GM12873 (cell line): ENCODE measurements at regions not wholly inside any gene's neighbourhood (a gene's known extent, or its start where the extent isn't known, plus 50 kb on each side); places are given as distances from the start of the nearest gene placed in this dataset.

ENCODE experiments used
- CTCF ChIP-seq: IDR thresholded peaks from 2 replicates; pipeline ENCODE4 v1.5.1; 2012; ENCODE audit warnings: low read depth, mild to moderate bottlenecking, moderate library complexity, low read length, control low read depth; ENCODE audit not compliant: insufficient read depth; ENCODE audit errors: missing control alignments

- no peak for TF ChIP-seq CTCF
Observed at GRCh38 chr3:178060407-178060806, 475.8 kb upstream of the KCNMB2 start.

DNA sequence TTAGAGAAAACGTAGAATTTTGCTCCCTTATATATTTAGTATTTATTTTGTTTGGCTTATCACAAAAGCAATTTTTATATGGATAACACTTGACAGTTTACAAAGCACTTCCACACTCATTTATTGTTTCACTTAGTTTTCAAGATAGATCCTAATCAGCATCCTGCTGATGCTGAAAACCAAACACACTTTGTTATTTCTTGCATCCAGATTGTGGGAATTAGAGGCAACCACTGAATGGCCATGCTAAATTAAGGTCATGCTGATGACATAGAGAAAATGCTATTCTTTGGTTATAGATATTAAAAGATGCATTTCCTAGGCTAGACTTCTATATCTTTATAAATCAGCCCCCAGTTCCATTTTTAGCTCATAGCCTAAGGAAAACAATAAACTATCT lies 474.1 kb upstream of the KCNMB2 start:
- TF ChIP-seq CTCF: no peak

DNA sequence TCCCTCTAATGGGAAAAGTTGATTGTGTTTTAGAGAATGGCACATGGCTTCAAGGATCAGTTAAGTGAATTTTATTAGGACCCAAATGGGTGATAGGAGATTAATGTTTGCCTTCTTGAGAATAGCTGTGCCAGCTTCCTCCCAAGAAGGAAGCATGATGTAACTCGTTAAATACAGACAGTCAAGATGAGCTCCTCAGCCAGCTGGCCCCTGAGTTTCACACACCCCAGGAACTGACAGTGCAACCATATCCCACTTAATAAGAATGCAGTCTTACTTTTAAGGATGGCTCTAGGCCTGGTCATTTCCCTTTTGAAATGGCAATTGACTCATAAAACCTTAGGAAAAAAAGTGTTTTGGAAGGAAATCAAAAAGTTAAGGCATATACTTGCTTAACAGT lies 472.8 kb upstream of the KCNMB2 start:
- no peak for TF ChIP-seq CTCF

- no peak for TF ChIP-seq CTCF
Observed at GRCh38 chr3:178067721-178068120, 468.5 kb upstream of the KCNMB2 start.

DNA sequence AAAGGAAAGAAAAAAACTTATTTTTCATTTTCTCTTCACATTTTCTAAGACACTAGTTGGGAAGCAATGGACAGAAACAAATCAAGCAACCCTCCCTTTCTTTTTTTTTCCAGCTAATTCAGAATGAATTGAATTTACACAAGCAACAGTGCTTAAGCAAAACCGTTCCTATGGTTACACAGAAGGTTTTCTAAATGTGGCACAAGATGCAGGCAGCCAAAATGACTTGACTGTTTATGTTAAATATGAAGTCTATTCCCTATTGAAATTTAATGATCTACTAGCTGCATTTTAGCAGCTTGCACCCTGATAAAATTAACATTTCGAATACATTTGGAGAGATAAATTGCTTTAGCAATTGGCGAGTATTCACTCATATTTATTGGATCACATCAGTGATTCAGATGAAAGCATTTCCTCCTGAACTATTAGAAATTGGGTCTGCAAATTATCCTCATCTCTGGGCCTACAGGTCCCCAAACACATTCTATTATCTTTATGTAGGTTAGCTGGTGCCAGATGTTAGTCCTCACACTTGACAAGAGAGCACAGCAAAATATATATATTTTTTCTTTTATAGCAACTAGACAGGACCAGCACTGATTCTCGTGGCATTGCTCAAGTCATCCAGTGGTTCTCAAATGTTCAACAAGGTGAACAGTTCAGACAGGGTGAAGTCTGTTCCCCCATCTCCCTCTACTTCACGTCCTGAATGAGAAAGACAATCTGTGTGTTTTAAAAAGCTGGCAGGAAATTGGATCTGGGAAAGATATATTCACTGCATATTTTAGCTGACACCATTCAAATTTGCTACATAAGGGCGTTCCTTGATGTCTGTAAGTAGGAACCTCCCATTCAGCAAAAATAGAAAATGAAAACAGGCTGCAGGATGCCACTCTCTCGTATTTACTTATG lies 463.6 kb upstream of the KCNMB2 start:
- no peak for TF ChIP-seq CTCF

DNA sequence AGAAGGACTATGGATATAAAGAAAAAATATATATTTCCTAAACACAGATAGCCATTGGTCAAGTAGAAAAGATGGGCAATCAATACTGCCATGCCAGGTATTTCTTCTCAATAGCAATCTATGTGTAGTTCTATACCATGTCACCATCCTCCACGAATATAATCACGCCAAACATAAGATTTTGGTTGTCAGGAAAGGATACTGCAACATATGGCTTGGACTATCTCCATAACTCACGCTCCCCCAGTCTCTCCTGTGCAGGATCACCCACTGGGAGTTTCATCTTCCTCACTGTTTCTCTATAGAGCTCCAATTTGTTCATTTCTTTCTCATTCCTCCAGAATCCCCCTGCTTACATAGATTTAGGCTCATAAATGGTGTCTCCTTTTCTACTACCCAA lies 462.9 kb upstream of the KCNMB2 start:
- TF ChIP-seq CTCF: no peak

- TF ChIP-seq CTCF: no peak
Observed at GRCh38 chr3:178075344-178075743, 460.9 kb upstream of the KCNMB2 start.
